ENCODE measurements at regions not wholly inside any gene's neighbourhood (a gene's known extent, or its start where the extent isn't known, plus 50 kb on each side); places are given as distances from the start of the nearest gene placed in this dataset.

- Histone ChIP-seq H3K27me3 (ENCODE audit: control insufficient read depth in 1 of 2, insufficient read depth in 2 of 2, low read length in 2 of 2) (no peaks in the 10 kb centered on the region), H3K9ac (ENCODE audit: low read length in 2 of 2) (no peak overlapping the region), H3K36me3 (ENCODE audit: control insufficient read depth in 2 of 2, insufficient read depth in 2 of 2, low read length in 2 of 2) (no peaks in the 10 kb centered on the region), H3K27ac (ENCODE audit: low read length) (no peak overlapping the region), H3K4me3 (ENCODE audit: low read length in 2 of 2) (no peak overlapping the region), H3K9me3 (ENCODE audit: control insufficient read depth in 2 of 2, low read length in 2 of 2) (no peaks in the 10 kb centered on the region), H3K4me1 (ENCODE audit: control insufficient read depth, insufficient read depth, low read length) (peaks cover 2% of the 10 kb centered on the region)
Measured at GRCh38 chr18:22603902-22604301, 186.2 kb upstream of the CTAGE1 start.

GRCh38 chr18:22604390-22604985, 186.8 kb upstream of the CTAGE1 start:
- H3K36me3 ChIP-seq (ENCODE audit: control insufficient read depth in 2 of 2, insufficient read depth in 2 of 2, low read length in 2 of 2): no peaks in the 10 kb centered on the region
- H3K4me3 ChIP-seq (ENCODE audit: low read length in 2 of 2): no peak overlapping the region
- H3K27ac ChIP-seq (ENCODE audit: low read length): no peak overlapping the region
- H3K27me3 ChIP-seq (ENCODE audit: control insufficient read depth in 1 of 2, insufficient read depth in 2 of 2, low read length in 2 of 2): no peaks in the 10 kb centered on the region
- H3K9ac ChIP-seq (ENCODE audit: low read length in 2 of 2): no peak overlapping the region
- no peaks in the 10 kb centered on the region for H3K9me3 ChIP-seq (ENCODE audit: control insufficient read depth in 2 of 2, low read length in 2 of 2)
- H3K4me1 ChIP-seq (ENCODE audit: control insufficient read depth, insufficient read depth, low read length): peaks cover 7% of the 10 kb centered on the region

GRCh38 chr18:22604986-22605421, 187.3 kb upstream of the CTAGE1 start:
- H3K4me3 ChIP-seq (ENCODE audit: low read length in 2 of 2): no peak overlapping the region
- H3K9me3 ChIP-seq (ENCODE audit: control insufficient read depth in 2 of 2, low read length in 2 of 2): no peaks in the 10 kb centered on the region
- H3K27ac ChIP-seq (ENCODE audit: low read length): no peak overlapping the region
- no peaks in the 10 kb centered on the region for H3K36me3 ChIP-seq (ENCODE audit: control insufficient read depth in 2 of 2, insufficient read depth in 2 of 2, low read length in 2 of 2)
- H3K4me1 ChIP-seq (ENCODE audit: control insufficient read depth, insufficient read depth, low read length): peaks cover 10% of the 10 kb centered on the region
- no peak overlapping the region for H3K9ac ChIP-seq (ENCODE audit: low read length in 2 of 2)
- H3K27me3 ChIP-seq (ENCODE audit: control insufficient read depth in 1 of 2, insufficient read depth in 2 of 2, low read length in 2 of 2): no peaks in the 10 kb centered on the region

- H3K27me3 ChIP-seq (ENCODE audit: control insufficient read depth in 1 of 2, insufficient read depth in 2 of 2, low read length in 2 of 2): no peaks in the 10 kb centered on the region
- H3K27ac ChIP-seq (ENCODE audit: low read length): no peak overlapping the region
- H3K9me3 ChIP-seq (ENCODE audit: control insufficient read depth in 2 of 2, low read length in 2 of 2): no peaks in the 10 kb centered on the region
- H3K4me3 ChIP-seq (ENCODE audit: low read length in 2 of 2): no peak overlapping the region
- no peak overlapping the region for H3K9ac ChIP-seq (ENCODE audit: low read length in 2 of 2)
- peaks cover 10% of the 10 kb centered on the region for H3K4me1 ChIP-seq (ENCODE audit: control insufficient read depth, insufficient read depth, low read length)
- no peaks in the 10 kb centered on the region for H3K36me3 ChIP-seq (ENCODE audit: control insufficient read depth in 2 of 2, insufficient read depth in 2 of 2, low read length in 2 of 2)
Measured at GRCh38 chr18:22605736-22606135, 188.0 kb upstream of the CTAGE1 start.

GRCh38 chr18:22606563-22607283, 189.0 kb upstream of the CTAGE1 start:
- Histone ChIP-seq H3K9me3 (ENCODE audit: control insufficient read depth in 2 of 2, low read length in 2 of 2) (no peaks in the 10 kb centered on the region), H3K36me3 (ENCODE audit: control insufficient read depth in 2 of 2, insufficient read depth in 2 of 2, low read length in 2 of 2) (no peaks in the 10 kb centered on the region), H3K4me3 (ENCODE audit: low read length in 2 of 2) (no peak overlapping the region), H3K27me3 (ENCODE audit: control insufficient read depth in 1 of 2, insufficient read depth in 2 of 2, low read length in 2 of 2) (no peaks in the 10 kb centered on the region), H3K4me1 (ENCODE audit: control insufficient read depth, insufficient read depth, low read length) (peaks cover 10% of the 10 kb centered on the region), H3K27ac (ENCODE audit: low read length) (no peak overlapping the region), H3K9ac (ENCODE audit: low read length in 2 of 2) (no peak overlapping the region)

GRCh38 chr18:22607284-22607635, 189.5 kb upstream of the CTAGE1 start:
- H3K9ac ChIP-seq (ENCODE audit: low read length in 2 of 2): no peak overlapping the region
- H3K9me3 ChIP-seq (ENCODE audit: control insufficient read depth in 2 of 2, low read length in 2 of 2): no peaks in the 10 kb centered on the region
- H3K36me3 ChIP-seq (ENCODE audit: control insufficient read depth in 2 of 2, insufficient read depth in 2 of 2, low read length in 2 of 2): no peaks in the 10 kb centered on the region
- H3K27ac ChIP-seq (ENCODE audit: low read length): no peak overlapping the region
- H3K4me1 ChIP-seq (ENCODE audit: control insufficient read depth, insufficient read depth, low read length): peaks cover 10% of the 10 kb centered on the region
- H3K27me3 ChIP-seq (ENCODE audit: control insufficient read depth in 1 of 2, insufficient read depth in 2 of 2, low read length in 2 of 2): no peaks in the 10 kb centered on the region
- no peak overlapping the region for H3K4me3 ChIP-seq (ENCODE audit: low read length in 2 of 2)

- H3K27ac ChIP-seq (ENCODE audit: low read length): no peak overlapping the region
- peaks cover 10% of the 10 kb centered on the region for H3K4me1 ChIP-seq (ENCODE audit: control insufficient read depth, insufficient read depth, low read length)
- H3K9ac ChIP-seq (ENCODE audit: low read length in 2 of 2): no peak overlapping the region
- no peak overlapping the region for H3K4me3 ChIP-seq (ENCODE audit: low read length in 2 of 2)
- no peaks in the 10 kb centered on the region for H3K36me3 ChIP-seq (ENCODE audit: control insufficient read depth in 2 of 2, insufficient read depth in 2 of 2, low read length in 2 of 2)
- no peaks in the 10 kb centered on the region for H3K9me3 ChIP-seq (ENCODE audit: control insufficient read depth in 2 of 2, low read length in 2 of 2)
- H3K27me3 ChIP-seq (ENCODE audit: control insufficient read depth in 1 of 2, insufficient read depth in 2 of 2, low read length in 2 of 2): no peaks in the 10 kb centered on the region
Measured at GRCh38 chr18:22608847-22609246, 191.1 kb upstream of the CTAGE1 start.

GRCh38 chr18:22609642-22610041, 191.9 kb upstream of the CTAGE1 start:
- Histone ChIP-seq H3K9me3 (ENCODE audit: control insufficient read depth in 2 of 2, low read length in 2 of 2) (no peaks in the 10 kb centered on the region), H3K9ac (ENCODE audit: low read length in 2 of 2) (no peak overlapping the region), H3K36me3 (ENCODE audit: control insufficient read depth in 2 of 2, insufficient read depth in 2 of 2, low read length in 2 of 2) (no peaks in the 10 kb centered on the region), H3K27me3 (ENCODE audit: control insufficient read depth in 1 of 2, insufficient read depth in 2 of 2, low read length in 2 of 2) (no peaks in the 10 kb centered on the region), H3K4me3 (ENCODE audit: low read length in 2 of 2) (peak overlapping the region; percentile 12 to 36), H3K27ac (ENCODE audit: low read length) (no peak overlapping the region), H3K4me1 (ENCODE audit: control insufficient read depth, insufficient read depth, low read length) (peaks cover 10% of the 10 kb centered on the region)

GRCh38 chr18:22613058-22613690, 195.5 kb upstream of the CTAGE1 start:
- Histone ChIP-seq H3K27me3 (ENCODE audit: control insufficient read depth in 1 of 2, insufficient read depth in 2 of 2, low read length in 2 of 2) (no peaks in the 10 kb centered on the region), H3K4me1 (ENCODE audit: control insufficient read depth, insufficient read depth, low read length) (peaks cover 8% of the 10 kb centered on the region), H3K4me3 (ENCODE audit: low read length in 2 of 2) (no peak overlapping the region), H3K9ac (ENCODE audit: low read length in 2 of 2) (no peak overlapping the region), H3K9me3 (ENCODE audit: control insufficient read depth in 2 of 2, low read length in 2 of 2) (no peaks in the 10 kb centered on the region), H3K36me3 (ENCODE audit: control insufficient read depth in 2 of 2, insufficient read depth in 2 of 2, low read length in 2 of 2) (no peaks in the 10 kb centered on the region), H3K27ac (ENCODE audit: low read length) (no peak overlapping the region)

- no peak overlapping the region for H3K9ac ChIP-seq (ENCODE audit: low read length in 2 of 2)
- H3K9me3 ChIP-seq (ENCODE audit: control insufficient read depth in 2 of 2, low read length in 2 of 2): no peaks in the 10 kb centered on the region
- H3K27ac ChIP-seq (ENCODE audit: low read length): no peak overlapping the region
Measured at GRCh38 chr18:22613788-22614187, 196.1 kb upstream of the CTAGE1 start.

GRCh38 chr18:22623513-22623912, 205.8 kb upstream of the CTAGE1 start:
- no peak overlapping the region for H3K9ac ChIP-seq (ENCODE audit: low read length in 2 of 2)
- H3K4me1 ChIP-seq (ENCODE audit: control insufficient read depth, insufficient read depth, low read length): no peaks in the 10 kb centered on the region
- no peaks in the 10 kb centered on the region for H3K27me3 ChIP-seq (ENCODE audit: control insufficient read depth in 1 of 2, insufficient read depth in 2 of 2, low read length in 2 of 2)
- no peak overlapping the region for H3K4me3 ChIP-seq (ENCODE audit: low read length in 2 of 2)
- no peaks in the 10 kb centered on the region for H3K9me3 ChIP-seq (ENCODE audit: control insufficient read depth in 2 of 2, low read length in 2 of 2)
- H3K36me3 ChIP-seq (ENCODE audit: control insufficient read depth in 2 of 2, insufficient read depth in 2 of 2, low read length in 2 of 2): no peaks in the 10 kb centered on the region
- H3K27ac ChIP-seq (ENCODE audit: low read length): no peak overlapping the region

More at GRCh38 chr18:22613788-22614187, 196.1 kb upstream of the CTAGE1 start:
- Histone ChIP-seq H3K4me3 (ENCODE audit: low read length in 2 of 2) (no peak overlapping the region), H3K27me3 (ENCODE audit: control insufficient read depth in 1 of 2, insufficient read depth in 2 of 2, low read length in 2 of 2) (no peaks in the 10 kb centered on the region), H3K4me1 (ENCODE audit: control insufficient read depth, insufficient read depth, low read length) (peaks cover 8% of the 10 kb centered on the region), H3K36me3 (ENCODE audit: control insufficient read depth in 2 of 2, insufficient read depth in 2 of 2, low read length in 2 of 2) (no peaks in the 10 kb centered on the region)

All from stomach smooth muscle (tissue), 2 donors.